ENCODE measurements at regions not wholly inside any gene's neighbourhood (a gene's known extent, or its start where the extent isn't known, plus 50 kb on each side); places are given as distances from the start of the nearest gene placed in this dataset.
"Not testable (repeated sequence)": the region's sequence is repeated elsewhere in the genome, so short reads cannot be mapped to it uniquely, and the experiment has no call there.

- FAIRE-seq = no peak
Measured at GRCh38 chr16:82287937-82288336, 117.9 kb upstream of the MPHOSPH6 start.

- FAIRE-seq = no peak
Measured at GRCh38 chr16:82282662-82283061, 112.6 kb upstream of the MPHOSPH6 start.

GRCh38 chr16:82281544-82281943 is 111.5 kb upstream of the MPHOSPH6 start:
- no peak for FAIRE-seq

- no peak for FAIRE-seq
Measured at GRCh38 chr16:82280867-82281266, 110.8 kb upstream of the MPHOSPH6 start.

- FAIRE-seq = not testable (repeated sequence)
Measured at GRCh38 chr16:82275349-82275748, 105.3 kb upstream of the MPHOSPH6 start.

GRCh38 chr16:82271636-82272035 is 101.6 kb upstream of the MPHOSPH6 start:
- FAIRE-seq = no peak

- FAIRE-seq = not testable (repeated sequence)
Measured at GRCh38 chr16:82267675-82268074, 97.7 kb upstream of the MPHOSPH6 start.

- no peak for FAIRE-seq
Measured at GRCh38 chr16:82265809-82266208, 95.8 kb upstream of the MPHOSPH6 start.

GRCh38 chr16:82264756-82265155 is 94.7 kb upstream of the MPHOSPH6 start:
- FAIRE-seq = no peak

- FAIRE-seq = no peak
Measured at GRCh38 chr16:82263521-82264143, 93.6 kb upstream of the MPHOSPH6 start.

- FAIRE-seq = no peak
Measured at GRCh38 chr16:82262244-82262643, 92.2 kb upstream of the MPHOSPH6 start.

- no peak for FAIRE-seq
Measured at GRCh38 chr16:82260212-82260795, 90.3 kb upstream of the MPHOSPH6 start.

GRCh38 chr16:82259731-82260130 is 89.7 kb upstream of the MPHOSPH6 start:
- no peak for FAIRE-seq

- no peak for FAIRE-seq
Measured at GRCh38 chr16:82257990-82258389, 88.0 kb upstream of the MPHOSPH6 start.

- no peak for FAIRE-seq
Measured at GRCh38 chr16:82252582-82252981, 82.6 kb upstream of the MPHOSPH6 start.

GRCh38 chr16:82248677-82249076 is 78.7 kb upstream of the MPHOSPH6 start:
- no peak for FAIRE-seq

GRCh38 chr16:82248012-82248656 is 78.1 kb upstream of the MPHOSPH6 start:
- FAIRE-seq = no peak

GRCh38 chr16:82242201-82242600 is 72.2 kb upstream of the MPHOSPH6 start:
- FAIRE-seq = no peak

- no peak for FAIRE-seq
Measured at GRCh38 chr16:82241469-82242052, 71.5 kb upstream of the MPHOSPH6 start.

GRCh38 chr16:82240111-82240510 is 70.1 kb upstream of the MPHOSPH6 start:
- FAIRE-seq = no peak

- no peak for FAIRE-seq
Measured at GRCh38 chr16:82236875-82237274, 66.9 kb upstream of the MPHOSPH6 start.

- FAIRE-seq = no peak
Measured at GRCh38 chr16:82236415-82236814, 66.4 kb upstream of the MPHOSPH6 start.

- FAIRE-seq = no peak
Measured at GRCh38 chr16:82232806-82233205, 62.8 kb upstream of the MPHOSPH6 start.

Data from islet of Langerhans (tissue), 1 donor.